MM.1S (cell line): ENCODE measurements at regions not wholly inside any gene's neighbourhood (a gene's known extent, or its start where the extent isn't known, plus 50 kb on each side); places are given as distances from the start of the nearest gene placed in this dataset.

ENCODE experiments used
- DNase-seq: peaks from one replicate; pipeline ENCODE4 v3.0.0-alpha.2; 2015
- H2AFZ ChIP-seq: fragments of 300-600 bp; sonication (generic); 2 replicates; pipeline ENCODE4 v1.6.0; 2016; ENCODE audit warnings: antibody characterized with exemption, low read length
- H3F3A ChIP-seq: fragments of 300-600 bp; sonication (generic); 2 replicates; pipeline ENCODE4 v1.6.1; 2016; ENCODE audit warnings: mild to moderate bottlenecking, antibody characterized with exemption, low read length, moderate library complexity, mixed read lengths; ENCODE audit not compliant: insufficient read depth
- H3K27ac ChIP-seq: fragments of 300-600 bp; sonication (generic); 2 replicates; pipeline ENCODE4 v1.5.1; 2016; ENCODE audit warnings: mild to moderate bottlenecking, low read length
- H3K27me3 ChIP-seq: fragments of 300-600 bp; sonication (generic); replicated peaks from 2 replicates; pipeline ENCODE4 v1.6.0; 2016; ENCODE audit warnings: low read length; ENCODE audit not compliant: insufficient read depth
- H3K36me3 ChIP-seq: fragments of 300-600 bp; sonication (generic); replicated peaks from 2 replicates; pipeline ENCODE4 v1.6.1; 2016; ENCODE audit warnings: mild to moderate bottlenecking, low read length, mixed read lengths; ENCODE audit not compliant: insufficient read depth
- H3K4me1 ChIP-seq: fragments of 300-600 bp; sonication (generic); 2 replicates; pipeline ENCODE4 v1.6.1; 2016; ENCODE audit warnings: low read length, mixed read lengths
- H3K4me2 ChIP-seq: fragments of 300-600 bp; sonication (generic); 2 replicates; pipeline ENCODE4 v1.6.0; 2016; ENCODE audit warnings: low read depth, low read length
- H3K4me3 ChIP-seq: fragments of 300-600 bp; sonication (generic); 2 replicates; pipeline ENCODE4 v1.5.1; 2016; ENCODE audit warnings: low read length, mixed read lengths
- H3K79me2 ChIP-seq: fragments of 300-600 bp; sonication (generic); 2 replicates; pipeline ENCODE4 v1.6.1; 2016; ENCODE audit warnings: mixed run types, low read length, mixed read lengths
- H3K9ac ChIP-seq: fragments of 300-600 bp; sonication (generic); 2 replicates; pipeline ENCODE4 v1.6.1; 2016; ENCODE audit warnings: low read length, mixed read lengths
- H3K9me2 ChIP-seq: fragments of 300-600 bp; sonication (generic); replicated peaks from 2 replicates; pipeline ENCODE4 v1.6.1; 2016; ENCODE audit warnings: mild to moderate bottlenecking, low read length, mixed read lengths; ENCODE audit not compliant: insufficient read depth
- H3K9me3 ChIP-seq: fragments of 300-600 bp; sonication (generic); replicated peaks from 2 replicates; pipeline ENCODE4 v1.6.1; 2016; ENCODE audit warnings: mild to moderate bottlenecking, low read length, mixed read lengths; ENCODE audit not compliant: insufficient read depth
- H4K20me1 ChIP-seq: fragments of 300-600 bp; sonication (generic); 2 replicates; pipeline ENCODE4 v1.6.1; 2016; ENCODE audit warnings: mild to moderate bottlenecking, low read length, moderate library complexity, mixed read lengths; ENCODE audit not compliant: insufficient read depth
- CTCF ChIP-seq: fragments of 300-600 bp; sonication (generic); IDR thresholded peaks from 2 replicates; pipeline ENCODE4 v1.5.1; 2016; ENCODE audit warnings: antibody characterized with exemption, low read length, mixed read lengths
- EZH2 ChIP-seq: fragments of 300-600 bp; sonication (generic); optimal IDR thresholded peaks from 2 replicates; pipeline ENCODE3; 2017; ENCODE audit warnings: low read depth, mild to moderate bottlenecking, antibody characterized with exemption, low read length, mixed read lengths
- EZH2phosphoT487 ChIP-seq: fragments of 300-600 bp; sonication (generic); IDR thresholded peaks from 2 replicates; pipeline ENCODE4 v1.6.1; 2018; ENCODE audit warnings: antibody characterized with exemption, low read length

- H4K20me1 ChIP-seq = no peaks in the 10 kb centered on the region
- no peak overlapping the region for H3K4me2 ChIP-seq
- H2AFZ ChIP-seq = no peak overlapping the region
- no peaks in the 10 kb centered on the region; the same call in 1 of the 2 replicates for H3K9me2 ChIP-seq
- no peak overlapping the region for H3K9ac ChIP-seq
- no peaks in the 10 kb centered on the region for H3K27me3 ChIP-seq
- H3K27ac ChIP-seq = no peak overlapping the region
- no peak overlapping the region for H3K4me3 ChIP-seq
- H3F3A ChIP-seq = no peaks in the 10 kb centered on the region
- no peaks in the 10 kb centered on the region for H3K9me3 ChIP-seq
- no peaks in the 10 kb centered on the region for H3K4me1 ChIP-seq
- no peaks in the 10 kb centered on the region for H3K36me3 ChIP-seq
- DNase-seq = no peak
- no peak for TF ChIP-seq CTCF
- no peak for TF ChIP-seq EZH2
- TF ChIP-seq EZH2phosphoT487 = no peak
- no peaks in the 10 kb centered on the region for H3K79me2 ChIP-seq
Observed at GRCh38 chr9:84068872-84069271, 88.3 kb downstream of the RMI1 start.

- Histone ChIP-seq H3K4me1 (no peaks in the 10 kb centered on the region), H3K4me2 (no peak overlapping the region), H3K9ac (no peak overlapping the region), H3K27ac (no peak overlapping the region), H3K79me2 (no peaks in the 10 kb centered on the region), H2AFZ (no peak overlapping the region), H3K9me3 (no peaks in the 10 kb centered on the region), H3K36me3 (no peaks in the 10 kb centered on the region), H3K27me3 (no peaks in the 10 kb centered on the region), H4K20me1 (no peaks in the 10 kb centered on the region), H3K4me3 (no peak overlapping the region), H3F3A (no peaks in the 10 kb centered on the region), H3K9me2 (no peaks in the 10 kb centered on the region)
- no peak for DNase-seq
- no peak for TF ChIP-seq CTCF
- no peak for TF ChIP-seq EZH2phosphoT487
- no peak for TF ChIP-seq EZH2
Observed at GRCh38 chr9:84070590-84070989, 90.0 kb downstream of the RMI1 start.

- Histone ChIP-seq H4K20me1 (no peaks in the 10 kb centered on the region), H3K9me3 (no peaks in the 10 kb centered on the region), H2AFZ (no peak overlapping the region), H3K9ac (no peak overlapping the region), H3K4me2 (no peak overlapping the region), H3K27me3 (no peaks in the 10 kb centered on the region), H3K36me3 (no peaks in the 10 kb centered on the region), H3F3A (no peaks in the 10 kb centered on the region), H3K27ac (no peak overlapping the region), H3K4me1 (no peaks in the 10 kb centered on the region), H3K9me2 (no peaks in the 10 kb centered on the region), H3K79me2 (no peaks in the 10 kb centered on the region), H3K4me3 (no peak overlapping the region)
- DNase-seq = no peak
- TF ChIP-seq CTCF = no peak
- no peak for TF ChIP-seq EZH2
- no peak for TF ChIP-seq EZH2phosphoT487
Observed at GRCh38 chr9:84072621-84073180, 92.1 kb downstream of the RMI1 start.
